DMS53 (cell line): ENCODE measurements at regions not wholly inside any gene's neighbourhood (a gene's known extent, or its start where the extent isn't known, plus 50 kb on each side); places are given as distances from the start of the nearest gene placed in this dataset.

Source experiments
- DNase-seq: peaks from one replicate; lab custom pipeline; 2025; lab: John Stamatoyannopoulos, UW

- DNase-seq, result no peak
These were observed 167.8 kb downstream of the RBFOX3 start for GRCh38 chr17:79443026-79443425.

- no peak for DNase-seq
These were observed 169.3 kb downstream of the RBFOX3 start for GRCh38 chr17:79441356-79442160.

DNA sequence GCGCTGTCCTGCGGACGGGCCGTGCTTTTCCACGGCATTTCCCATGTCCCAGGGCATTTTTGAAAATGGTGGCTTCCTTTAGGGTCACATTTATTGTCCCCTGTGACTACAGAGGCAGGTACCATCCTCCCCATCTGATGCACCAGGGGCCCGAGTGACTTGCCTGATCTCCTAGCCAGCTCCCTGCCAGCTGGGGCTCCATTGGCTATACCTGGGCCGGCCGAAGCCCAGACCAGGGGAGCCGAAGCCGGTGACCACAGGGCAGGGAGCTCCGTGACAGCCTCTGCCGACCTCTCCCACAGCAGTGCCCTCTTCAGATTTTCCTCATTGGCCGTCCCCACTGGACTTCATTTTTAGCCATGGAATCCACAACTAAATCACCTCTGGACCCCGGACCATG, 170.6 kb downstream of the RBFOX3 start:
- no peak for DNase-seq

GRCh38 chr17:79439493-79439892, 171.4 kb downstream of the RBFOX3 start:
- no peak for DNase-seq

- no peak for DNase-seq
These were observed 172.1 kb downstream of the RBFOX3 start for GRCh38 chr17:79438546-79439334.

- no peak for DNase-seq
These were observed 172.8 kb downstream of the RBFOX3 start for GRCh38 chr17:79438058-79438457.

GRCh38 chr17:79437081-79437480, 173.8 kb downstream of the RBFOX3 start:
- no peak for DNase-seq

- DNase-seq, result no peak
These were observed 174.9 kb downstream of the RBFOX3 start for GRCh38 chr17:79435962-79436361.

DNA sequence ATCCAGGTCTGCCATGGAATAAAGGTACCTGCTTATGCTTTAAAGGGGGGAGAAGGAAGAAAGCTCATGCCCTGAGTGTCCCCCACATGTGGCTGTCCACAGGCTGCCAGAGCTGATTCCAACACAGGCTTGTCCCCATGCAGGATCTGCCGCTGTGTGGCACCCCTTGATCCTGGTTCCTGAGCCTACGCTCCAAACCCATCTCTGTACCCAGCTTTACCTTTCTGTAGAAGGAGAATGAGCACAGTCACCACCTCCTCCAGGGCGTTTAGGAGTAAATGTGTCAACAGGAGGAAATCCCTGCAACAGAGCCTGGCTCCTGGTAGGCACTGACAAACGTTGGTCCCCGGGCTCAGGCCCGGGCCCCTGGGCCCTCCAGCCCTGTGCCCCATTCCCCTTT, 175.6 kb downstream of the RBFOX3 start:
- no peak for DNase-seq

GRCh38 chr17:79434215-79434614, 176.6 kb downstream of the RBFOX3 start:
- no peak for DNase-seq

- DNase-seq, result no peak
These were observed 177.5 kb downstream of the RBFOX3 start for GRCh38 chr17:79433379-79433778.

GRCh38 chr17:79431175-79431574, 179.7 kb downstream of the RBFOX3 start:
- no peak for DNase-seq

DNA sequence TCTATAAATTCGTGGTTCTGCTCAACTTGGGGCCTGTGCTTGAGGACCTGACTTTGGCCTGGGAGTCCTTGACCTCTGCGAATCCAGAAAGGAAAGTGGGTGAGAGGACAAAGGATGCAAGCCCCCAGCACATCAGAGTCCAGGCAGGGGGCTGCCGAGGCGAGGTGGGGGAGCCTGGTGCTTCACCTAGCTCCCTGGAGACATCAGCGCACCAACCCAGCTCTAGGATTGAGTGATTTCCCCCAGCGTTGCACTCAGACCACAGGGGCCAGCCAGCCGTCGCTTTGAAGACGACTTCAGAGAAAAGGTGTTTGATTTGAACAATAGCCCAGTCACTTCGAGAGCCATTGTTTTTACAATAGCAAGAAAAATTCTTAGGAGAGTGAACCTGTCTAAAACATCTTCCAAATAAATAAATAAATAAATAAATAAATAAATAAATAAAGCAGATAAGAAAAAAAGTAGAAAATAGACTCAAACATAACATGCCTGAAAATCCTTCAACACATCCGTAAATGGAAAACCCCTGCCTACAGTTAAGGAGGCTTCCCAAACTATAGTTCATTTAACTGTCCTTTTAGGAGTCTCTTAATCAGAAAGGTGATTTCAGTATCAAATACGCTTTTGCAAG, 180.9 kb downstream of the RBFOX3 start:
- DNase-seq, result no peak

DNA sequence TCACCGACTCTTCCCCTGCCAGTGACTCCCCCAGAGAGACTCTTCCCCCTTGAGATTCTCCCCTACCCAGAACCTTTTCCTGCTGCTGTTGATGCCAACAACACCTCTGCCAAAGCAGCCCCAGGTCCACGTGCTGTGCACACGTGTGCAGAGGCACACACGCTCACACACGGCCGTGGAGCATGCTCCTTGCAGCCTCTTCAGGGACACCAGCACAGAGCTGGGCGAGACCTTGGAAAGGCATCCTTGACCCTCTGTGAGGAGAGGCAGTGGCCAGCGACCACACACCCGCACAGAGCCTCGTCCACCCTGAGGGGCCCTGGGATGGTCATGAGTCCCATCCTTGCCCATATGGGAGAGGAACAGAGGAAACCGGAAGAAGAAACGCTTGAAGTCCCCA, 181.9 kb downstream of the RBFOX3 start:
- DNase-seq, result no peak

DNA sequence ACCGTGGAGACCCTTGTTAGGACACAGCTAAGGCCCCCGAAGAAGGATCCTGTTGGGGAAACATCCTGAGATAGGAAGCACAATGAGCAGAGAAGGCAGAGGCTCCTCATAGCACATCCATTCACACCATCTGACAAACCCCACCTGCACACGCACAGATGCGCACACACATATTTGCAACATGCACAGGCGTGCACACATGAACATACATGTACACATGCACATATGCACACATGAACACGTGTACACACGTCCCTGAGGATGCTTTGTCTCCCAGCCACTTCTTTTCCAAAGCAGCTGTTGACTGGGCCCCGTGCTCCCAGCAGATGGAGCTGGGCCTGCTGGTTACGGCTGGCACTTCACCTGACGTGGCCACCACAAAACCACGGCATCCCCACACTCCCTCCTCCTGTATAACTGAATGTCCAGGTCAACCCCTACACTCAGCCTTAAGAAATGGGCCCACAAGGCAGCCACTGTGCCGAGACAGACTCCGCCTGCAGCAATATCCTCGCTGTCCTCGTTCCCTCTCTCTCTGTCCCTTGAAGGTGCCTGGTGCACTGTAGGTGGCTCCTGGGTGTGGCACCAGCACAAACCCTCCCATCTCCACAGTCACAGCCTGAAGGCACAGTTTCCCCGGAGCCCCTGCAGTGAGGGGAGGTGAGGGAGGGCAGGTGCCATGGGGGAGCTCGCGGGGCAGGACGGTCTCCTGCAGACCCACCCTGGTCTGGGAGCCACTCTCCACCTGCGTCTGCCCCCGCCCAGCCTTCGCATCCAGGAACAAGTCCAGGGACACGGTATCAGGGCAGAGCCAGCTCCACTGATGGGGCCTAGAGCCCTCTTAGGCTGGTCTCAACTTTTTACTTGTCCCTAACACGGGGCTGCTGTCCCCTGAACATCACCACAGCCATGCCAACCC, 183.0 kb downstream of the RBFOX3 start:
- DNase-seq, result no peak

GRCh38 chr17:79425686-79426085, 185.2 kb downstream of the RBFOX3 start:
- no peak for DNase-seq

DNA sequence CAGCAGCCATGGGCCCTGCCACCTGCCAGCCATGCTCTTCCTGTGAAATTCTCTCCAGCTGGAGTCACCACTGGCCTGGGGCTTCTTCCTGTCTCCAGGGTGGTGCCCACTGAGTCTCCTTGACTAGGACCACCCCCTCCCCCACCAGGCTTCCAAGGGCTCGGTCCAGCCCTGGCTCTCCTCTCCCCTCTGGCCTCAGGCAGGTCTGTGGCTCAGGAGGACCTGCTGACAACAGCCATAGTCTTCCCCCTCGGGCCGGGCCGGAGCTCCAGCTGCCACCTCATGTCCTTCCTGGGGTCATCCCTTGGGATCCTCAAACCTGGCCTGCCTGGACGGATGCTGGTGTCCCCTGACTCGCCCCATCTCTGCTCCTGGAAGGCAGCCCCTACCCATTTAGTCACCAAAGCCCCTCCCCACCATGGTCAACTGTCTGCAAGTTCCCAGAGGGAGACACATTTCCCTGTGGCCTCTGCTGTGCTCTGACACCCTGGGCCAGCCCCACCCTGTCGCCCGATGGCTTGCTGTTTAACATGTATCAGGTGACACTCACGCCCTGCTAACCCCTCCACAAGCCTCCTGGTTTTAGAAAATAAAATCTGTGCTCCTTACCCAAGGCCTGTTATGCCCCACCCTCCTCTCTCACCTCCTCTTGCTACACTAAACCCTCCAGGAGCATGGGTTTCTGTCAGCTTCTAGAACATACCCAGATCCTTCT, 186.2 kb downstream of the RBFOX3 start:
- no peak for DNase-seq

GRCh38 chr17:79423811-79424465, 186.9 kb downstream of the RBFOX3 start:
- no peak for DNase-seq

DNA sequence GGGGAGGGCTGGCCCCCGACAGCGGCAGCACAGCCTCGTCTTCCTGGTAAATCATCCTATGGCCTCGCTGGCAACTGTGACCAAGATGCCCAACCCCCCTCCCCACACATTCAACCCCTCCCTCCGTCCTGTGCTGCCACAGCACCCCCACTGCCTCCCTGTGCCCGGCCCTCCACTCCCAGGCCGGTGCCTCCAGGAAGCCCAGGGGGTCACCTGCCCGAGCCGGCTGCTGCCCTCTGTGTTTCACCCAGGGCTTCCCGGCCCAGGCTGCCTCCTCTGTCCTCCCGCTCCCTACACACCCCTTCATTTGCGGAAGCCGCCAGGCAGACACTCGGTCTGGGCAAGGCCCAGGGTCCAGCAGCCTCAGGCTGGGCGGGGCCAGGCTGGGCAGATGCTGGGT, 188.6 kb downstream of the RBFOX3 start:
- DNase-seq, result no peak
